Astrocyte (in vitro differentiated cells and primary cell): ENCODE measurements at regions not wholly inside any gene's neighbourhood (a gene's known extent, or its start where the extent isn't known, plus 50 kb on each side); places are given as distances from the start of the nearest gene placed in this dataset.

ENCODE experiments used
- DNase-seq: peaks from one replicate; pipeline ENCODE4 v3.0.0-alpha.2; 2010; ENCODE audit warnings: low read depth
- FAIRE-seq: peaks from 2 replicates; lab custom pipeline; 2011; peaks lifted over from hg19 to GRCh38; lab: Jason Lieb, UNC
- H2AFZ ChIP-seq: 2 replicates; pipeline ENCODE4 v1.6.0; 2012; ENCODE audit warnings: low read depth, low read length, inconsistent platforms
- H3K27ac ChIP-seq: 2 replicates; pipeline ENCODE4 v1.5.1; 2011; ENCODE audit warnings: low read depth, low read length, inconsistent platforms
- H3K27me3 ChIP-seq: 2 replicates; pipeline ENCODE4 v1.6.0; 2011; ENCODE audit warnings: low read length, inconsistent platforms; ENCODE audit not compliant: insufficient read depth
- H3K36me3 ChIP-seq: 2 replicates; pipeline ENCODE4 v1.5.1; 2011; ENCODE audit warnings: low read length, inconsistent platforms; ENCODE audit not compliant: insufficient read depth
- H3K4me1 ChIP-seq: 2 replicates; pipeline ENCODE4 v1.5.1; 2011; ENCODE audit warnings: low read length, inconsistent platforms; ENCODE audit not compliant: insufficient read depth
- H3K4me2 ChIP-seq: 2 replicates; pipeline ENCODE4 v1.6.0; 2012; ENCODE audit warnings: low read length, inconsistent platforms
- H3K4me3 ChIP-seq: 2 replicates; pipeline ENCODE4 v1.5.1; 2011; ENCODE audit warnings: low read depth, mild to moderate bottlenecking, low read length, inconsistent platforms; ENCODE audit not compliant: insufficient read depth
- H3K79me2 ChIP-seq: 2 replicates; pipeline ENCODE4 v1.6.0; 2012; ENCODE audit warnings: mild to moderate bottlenecking, low read length, inconsistent platforms; ENCODE audit not compliant: insufficient read depth
- H3K9ac ChIP-seq: 2 replicates; pipeline ENCODE4 v1.6.0; 2012; ENCODE audit warnings: mild to moderate bottlenecking, low read length, inconsistent platforms
- H3K9me3 ChIP-seq: 2 replicates; pipeline ENCODE4 v1.5.1; 2012; ENCODE audit warnings: low read depth, mild to moderate bottlenecking, low read length, inconsistent platforms; ENCODE audit not compliant: insufficient read depth
- H4K20me1 ChIP-seq: 2 replicates; pipeline ENCODE4 v1.6.0; 2012; ENCODE audit warnings: low read length, inconsistent platforms; ENCODE audit not compliant: insufficient read depth
- H3K27ac Mint-ChIP-seq: one replicate; pipeline ENCODE4 v1.8.0; 2021; ENCODE audit warnings: mild to moderate bottlenecking, mixed read lengths; ENCODE audit not compliant: unreplicated experiment
- H3K27me3 Mint-ChIP-seq: one replicate; pipeline ENCODE4 v1.8.0; 2021; ENCODE audit warnings: low read depth, mixed read lengths; ENCODE audit not compliant: unreplicated experiment
- H3K36me3 Mint-ChIP-seq: one replicate; pipeline ENCODE4 v1.8.0; 2021; ENCODE audit warnings: low read depth, mixed read lengths; ENCODE audit not compliant: unreplicated experiment
- H3K4me1 Mint-ChIP-seq: one replicate; pipeline ENCODE4 v1.8.0; 2021; ENCODE audit warnings: low read depth, mixed read lengths; ENCODE audit not compliant: unreplicated experiment
- H3K4me3 Mint-ChIP-seq: one replicate; pipeline ENCODE4 v1.8.0; 2021; ENCODE audit warnings: mild to moderate bottlenecking, moderate library complexity, mixed read lengths; ENCODE audit not compliant: unreplicated experiment
- H3K9me3 Mint-ChIP-seq: one replicate; pipeline ENCODE4 v1.8.0; 2021; ENCODE audit warnings: mild to moderate bottlenecking, mixed read lengths; ENCODE audit not compliant: unreplicated experiment
- CTCF ChIP-seq: IDR thresholded peaks from 2 replicates; pipeline ENCODE4 v1.5.1; 2011; ENCODE audit warnings: low read depth, mild to moderate bottlenecking, inconsistent platforms, low read length, moderate library complexity; ENCODE audit not compliant: insufficient read depth
- EZH2 ChIP-seq: IDR thresholded peaks from 2 replicates; pipeline ENCODE4 v1.6.1; 2012; ENCODE audit warnings: mild to moderate bottlenecking, low read length, inconsistent platforms; ENCODE audit not compliant: insufficient read depth

GRCh38 chr9:135230817-135231520 lies 143.5 kb downstream of the OLFM1 start:
- no peak overlapping the region for H3K4me3 ChIP-seq
- H3K36me3 ChIP-seq, result no peaks in the 10 kb centered on the region
- Mint-ChIP-seq H3K27me3 (peaks cover 30% of the 10 kb centered on the region), H3K4me1 (no peaks in the 10 kb centered on the region), H3K27ac (no peak overlapping the region), H3K9me3 (no peaks in the 10 kb centered on the region), H3K36me3 (no peaks in the 10 kb centered on the region), H3K4me3 (no peak overlapping the region)
- no peak overlapping the region for H3K27ac ChIP-seq
- H3K4me1 ChIP-seq, result no peaks in the 10 kb centered on the region
- no peak overlapping the region for H3K9ac ChIP-seq
- no peaks in the 10 kb centered on the region for H3K79me2 ChIP-seq
- DNase-seq, result no peak
- H3K9me3 ChIP-seq, result peaks cover 10% of the 10 kb centered on the region
- H4K20me1 ChIP-seq, result no peaks in the 10 kb centered on the region
- H2AFZ ChIP-seq, result no peak overlapping the region
- no peak overlapping the region for H3K4me2 ChIP-seq
- TF ChIP-seq CTCF, result no peak
- TF ChIP-seq EZH2, result no peak
- H3K27me3 ChIP-seq, result no peaks in the 10 kb centered on the region
- FAIRE-seq, result no peak

GRCh38 chr9:135239100-135239768 lies 151.8 kb downstream of the OLFM1 start:
- H3K36me3 ChIP-seq, result no peaks in the 10 kb centered on the region
- DNase-seq, result no peak
- Mint-ChIP-seq H3K27me3 (peaks cover 43% of the 10 kb centered on the region), H3K4me3 (no peak overlapping the region), H3K4me1 (no peaks in the 10 kb centered on the region), H3K36me3 (no peaks in the 10 kb centered on the region), H3K27ac (no peak overlapping the region), H3K9me3 (no peaks in the 10 kb centered on the region)
- H3K4me3 ChIP-seq, result no peak overlapping the region
- no peaks in the 10 kb centered on the region for H3K27me3 ChIP-seq
- H3K4me2 ChIP-seq, result no peak overlapping the region
- H3K9ac ChIP-seq, result no peak overlapping the region
- no peak overlapping the region for H2AFZ ChIP-seq
- H3K9me3 ChIP-seq, result no peaks in the 10 kb centered on the region
- no peaks in the 10 kb centered on the region for H4K20me1 ChIP-seq
- H3K4me1 ChIP-seq, result no peaks in the 10 kb centered on the region
- no peaks in the 10 kb centered on the region for H3K79me2 ChIP-seq
- no peak for TF ChIP-seq CTCF
- TF ChIP-seq EZH2, result no peak
- no peak overlapping the region for H3K27ac ChIP-seq
- no peak for FAIRE-seq

GRCh38 chr9:135239769-135240141 lies 152.3 kb downstream of the OLFM1 start:
- no peaks in the 10 kb centered on the region for H3K27me3 ChIP-seq
- H3K4me3 ChIP-seq, result no peak overlapping the region
- no peaks in the 10 kb centered on the region for H3K4me1 ChIP-seq
- no peaks in the 10 kb centered on the region for H3K36me3 ChIP-seq
- no peak overlapping the region for H3K27ac Mint-ChIP-seq
- H2AFZ ChIP-seq, result no peak overlapping the region
- H3K36me3 Mint-ChIP-seq, result no peaks in the 10 kb centered on the region
- no peaks in the 10 kb centered on the region for H3K9me3 ChIP-seq
- no peak for TF ChIP-seq CTCF
- TF ChIP-seq EZH2, result no peak
- no peak for FAIRE-seq
- no peak overlapping the region for H3K4me2 ChIP-seq
- H3K9me3 Mint-ChIP-seq, result no peaks in the 10 kb centered on the region
- H3K4me3 Mint-ChIP-seq, result no peak overlapping the region
- no peak overlapping the region for H3K9ac ChIP-seq
- H3K27ac ChIP-seq, result no peak overlapping the region
- no peak for DNase-seq
- no peaks in the 10 kb centered on the region for H4K20me1 ChIP-seq
- H3K79me2 ChIP-seq, result no peaks in the 10 kb centered on the region
- peaks cover 43% of the 10 kb centered on the region for H3K27me3 Mint-ChIP-seq
- no peaks in the 10 kb centered on the region for H3K4me1 Mint-ChIP-seq
